NCI-H2196 treated with DMSO at 0.1 percent for 48 hours (cell line): ENCODE measurements at regions not wholly inside any gene's neighbourhood (a gene's known extent, or its start where the extent isn't known, plus 50 kb on each side); places are given as distances from the start of the nearest gene placed in this dataset.
"Not testable (repeated sequence)": the region's sequence is repeated elsewhere in the genome, so short reads cannot be mapped to it uniquely, and the experiment has no call there.

Source experiments
- DNase-seq: peaks from one replicate; lab custom pipeline; 2025; ENCODE audit not compliant: unreplicated experiment; lab: John Stamatoyannopoulos, UW

- DNase-seq: no peak
Observed at GRCh38 chr4:181770971-181771370, 472.2 kb upstream of the TENM3 start.

- DNase-seq: no peak
Observed at GRCh38 chr4:181775298-181775697, 467.9 kb upstream of the TENM3 start.

GRCh38 chr4:181776264-181777054 lies 466.7 kb upstream of the TENM3 start:
- no peak for DNase-seq

- DNase-seq: no peak
Observed at GRCh38 chr4:181777518-181777917, 465.7 kb upstream of the TENM3 start.

GRCh38 chr4:181784881-181785280 lies 458.3 kb upstream of the TENM3 start:
- DNase-seq: no peak

DNA sequence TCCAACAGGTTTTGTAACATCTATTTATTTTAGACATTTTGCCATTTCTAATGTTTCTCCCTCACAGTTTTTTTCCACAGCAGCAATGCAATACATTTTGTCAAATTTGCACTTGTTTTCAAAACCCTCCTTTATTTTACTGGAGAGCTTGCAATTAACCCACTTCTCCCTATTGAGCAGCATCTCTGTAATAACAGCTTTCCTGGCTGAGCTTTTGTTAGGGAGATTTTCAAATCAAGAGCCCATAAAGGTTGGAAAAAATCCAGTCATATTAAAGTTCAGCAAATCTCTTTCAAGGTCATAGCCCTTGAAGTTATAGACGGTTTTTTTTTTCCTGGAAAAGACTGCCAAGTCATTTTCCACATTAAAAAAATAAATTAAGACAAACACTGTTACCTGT lies 450.6 kb upstream of the TENM3 start:
- no peak for DNase-seq

- no peak for DNase-seq
Observed at GRCh38 chr4:181793096-181793495, 450.1 kb upstream of the TENM3 start.

DNA sequence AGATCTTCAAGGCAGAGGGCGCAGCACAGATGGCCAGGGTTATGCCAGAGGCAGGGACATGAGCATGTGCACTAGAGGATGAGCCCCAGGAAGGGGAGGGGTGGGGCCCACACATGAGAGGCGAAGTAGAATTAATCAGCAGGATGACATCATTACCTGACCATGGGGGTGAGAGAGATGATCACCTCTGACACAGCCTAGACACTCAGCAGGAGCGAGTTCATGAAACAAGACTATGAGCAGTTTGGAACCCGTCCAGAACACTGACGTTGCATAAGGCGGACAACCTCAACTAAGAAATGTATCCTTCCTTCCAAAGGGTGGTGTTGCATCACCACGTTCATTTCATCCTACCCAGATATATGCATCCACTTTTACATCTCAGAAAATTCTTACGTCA lies 446.7 kb upstream of the TENM3 start:
- no peak for DNase-seq

- DNase-seq: no peak
Observed at GRCh38 chr4:181798536-181798935, 444.7 kb upstream of the TENM3 start.

DNA sequence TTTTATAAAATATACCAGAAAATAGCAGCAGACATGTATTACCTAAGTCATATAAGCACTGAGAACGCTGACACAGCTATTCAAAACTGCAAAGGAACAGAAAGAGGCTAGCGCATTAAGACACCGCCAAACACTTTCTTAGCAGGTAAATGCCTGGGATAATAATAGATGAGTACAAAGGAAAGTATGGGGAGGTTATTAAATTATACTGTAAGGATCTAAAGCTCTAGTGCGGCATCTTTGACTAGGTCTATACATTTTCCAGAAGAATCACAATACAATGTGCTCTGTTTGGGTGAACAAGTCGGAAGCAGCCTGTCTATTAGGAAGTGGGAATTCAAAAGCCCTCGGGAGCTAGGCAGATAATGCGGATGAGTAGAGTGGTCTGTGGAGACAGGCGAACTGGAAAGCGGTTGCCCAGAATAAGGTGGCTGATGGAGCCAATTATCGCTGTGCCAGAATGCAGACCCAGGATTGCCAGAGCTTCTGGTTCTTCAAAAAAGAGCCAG lies 443.6 kb upstream of the TENM3 start:
- no peak for DNase-seq

- DNase-seq: no peak
Observed at GRCh38 chr4:181802207-181802606, 441.0 kb upstream of the TENM3 start.

DNA sequence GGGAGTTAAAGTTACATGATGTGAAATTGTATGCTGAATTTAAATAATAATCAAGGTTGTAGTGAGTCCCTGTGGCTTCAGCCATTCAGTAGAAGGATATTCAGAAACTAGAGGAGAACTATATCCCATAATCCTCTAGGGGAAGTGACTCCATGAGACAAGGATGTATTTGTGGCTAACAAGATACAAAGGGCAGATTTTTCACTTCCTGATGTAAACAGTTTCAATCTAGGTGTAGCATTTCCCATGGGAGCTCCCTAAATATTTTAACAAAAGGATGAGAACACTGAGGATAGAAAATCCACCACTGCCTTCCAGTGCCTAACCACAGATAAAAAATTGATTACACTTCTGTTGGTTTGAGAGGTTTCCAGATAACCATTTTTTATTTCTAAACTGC lies 435.4 kb upstream of the TENM3 start:
- no peak for DNase-seq

DNA sequence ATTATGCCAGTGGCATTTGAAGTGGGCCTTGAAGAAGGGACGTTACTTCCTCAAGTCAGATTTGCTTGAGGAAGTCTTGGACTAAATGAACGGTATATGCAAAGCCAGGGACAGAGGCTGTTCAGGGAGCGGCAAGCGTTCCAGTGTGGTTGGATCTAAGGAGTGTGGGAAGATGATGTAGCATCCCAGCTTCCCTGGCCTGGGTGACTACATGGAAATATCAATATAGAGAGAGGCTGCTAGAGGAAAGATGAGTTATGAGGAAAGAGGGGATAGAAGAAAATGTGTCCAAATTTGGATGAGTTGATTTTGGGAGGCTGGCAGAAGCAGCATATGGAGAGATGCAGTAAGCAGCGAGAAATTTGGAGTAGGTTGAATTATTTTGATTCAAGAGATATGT lies 432.5 kb upstream of the TENM3 start:
- no peak for DNase-seq

- not testable (repeated sequence) for DNase-seq
Observed at GRCh38 chr4:181811550-181811949, 431.7 kb upstream of the TENM3 start.

GRCh38 chr4:181819946-181820345 lies 423.3 kb upstream of the TENM3 start:
- DNase-seq: no peak

DNA sequence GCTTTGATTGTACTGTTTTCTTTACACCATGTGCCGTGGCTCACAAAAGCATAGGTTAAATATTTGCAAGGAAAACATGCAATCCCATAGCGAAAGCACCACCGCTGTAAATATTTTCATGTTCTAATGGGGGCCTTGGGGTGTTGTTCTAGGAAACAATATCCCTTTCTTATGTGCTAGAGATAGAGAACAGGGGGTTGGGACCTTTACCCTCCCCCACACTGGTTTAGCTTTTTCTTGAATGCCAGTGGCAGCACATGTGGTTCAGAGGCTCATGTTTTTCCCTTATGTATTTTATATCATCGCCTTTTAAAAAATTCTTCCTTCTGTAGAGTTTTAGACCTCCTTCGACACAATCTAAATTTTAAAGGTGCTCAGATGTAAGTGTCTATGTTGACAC lies 422.6 kb upstream of the TENM3 start:
- no peak for DNase-seq

- DNase-seq: no peak
Observed at GRCh38 chr4:181821039-181822004, 421.9 kb upstream of the TENM3 start.

- DNase-seq: no peak
Observed at GRCh38 chr4:181822005-181822375, 421.2 kb upstream of the TENM3 start.

DNA sequence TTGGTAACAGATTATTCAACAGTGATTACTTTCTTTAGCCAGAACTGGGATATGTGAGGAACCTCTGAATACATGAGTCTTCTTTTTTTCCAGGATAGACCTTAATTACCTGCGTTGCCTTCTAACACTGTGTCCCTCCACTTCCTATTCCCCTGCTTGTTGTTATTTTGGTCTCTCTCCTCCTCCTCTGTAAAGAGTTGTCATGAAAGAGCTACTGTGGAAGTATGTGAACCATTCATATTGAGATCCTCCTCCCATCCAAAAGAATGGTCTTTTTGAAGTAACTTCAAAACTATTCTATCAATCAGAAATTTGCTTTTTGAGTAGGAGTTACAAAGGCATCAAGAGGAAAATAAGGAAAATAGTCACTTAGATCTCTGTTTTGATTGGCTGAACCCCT lies 420.0 kb upstream of the TENM3 start:
- DNase-seq: no peak

DNA sequence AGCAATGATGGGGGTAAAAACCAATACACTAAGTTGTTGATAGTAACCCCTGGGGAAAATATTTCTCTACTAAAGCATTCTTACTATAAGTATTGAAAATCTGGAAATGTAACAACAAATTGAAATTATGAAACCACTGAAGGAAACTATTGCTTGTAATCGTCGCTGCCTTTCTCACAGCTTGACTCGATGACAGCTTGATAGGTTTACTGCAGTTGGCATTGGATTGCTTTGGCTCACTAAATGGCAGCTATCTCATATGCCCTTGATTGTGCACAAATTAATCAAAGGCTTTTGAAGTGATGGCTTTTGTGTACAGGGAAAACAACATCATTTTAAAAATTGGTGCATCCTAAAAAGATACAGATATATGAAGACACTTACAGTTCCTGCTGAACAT lies 419.6 kb upstream of the TENM3 start:
- no peak for DNase-seq

DNA sequence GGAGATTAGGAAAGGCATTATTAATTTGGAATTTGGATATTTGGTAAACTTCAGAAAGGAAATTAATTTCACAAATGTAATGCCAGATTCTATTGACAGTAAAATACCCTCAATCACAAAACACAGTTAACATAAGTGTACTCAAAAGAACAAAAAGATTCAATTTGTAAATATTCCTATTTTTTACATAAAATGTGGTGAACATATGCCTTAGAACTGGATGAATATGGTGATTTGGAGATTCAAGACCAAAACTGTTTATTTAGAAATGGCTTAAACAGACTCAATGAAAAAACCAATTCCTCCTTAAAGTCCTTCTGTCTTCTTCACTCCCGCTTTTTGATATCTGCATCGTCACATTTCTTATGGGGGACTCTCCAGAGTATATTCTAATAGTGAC lies 417.6 kb upstream of the TENM3 start:
- no peak for DNase-seq

- DNase-seq: no peak
Observed at GRCh38 chr4:181827246-181827645, 416.0 kb upstream of the TENM3 start.
